SK-N-SH treated with all-trans-retinoic acid at 6 μM for 48 hours (cell line): ENCODE measurements at regions not wholly inside any gene's neighbourhood (a gene's known extent, or its start where the extent isn't known, plus 50 kb on each side); places are given as distances from the start of the nearest gene placed in this dataset.

ENCODE experiments used
- ATAC-seq: fragments of 200-7000 bp; cut with Tn5 transposase; 3 replicates; pipeline ENCODE4 v1.9.1; 2020; ENCODE audit warnings: mild to moderate bottlenecking, moderate library complexity
- ARNTL ChIP-seq: fragments of 450-650 bp; formaldehyde crosslinking; IDR thresholded peaks from 2 replicates; pipeline ENCODE4 v1.5.0; 2020; ENCODE audit warnings: low read depth, mild to moderate bottlenecking, moderate library complexity, borderline replicate concordance
- BACH2 ChIP-seq: fragments of 250-450 bp; sonication (Bioruptor Pico); IDR thresholded peaks from 2 replicates; pipeline ENCODE4 v1.9.0; 2021; ENCODE audit warnings: mild to moderate bottlenecking, borderline replicate concordance
- CREB5 ChIP-seq: fragments of 250-450 bp; sonication (Bioruptor Pico); IDR thresholded peaks from 2 replicates; pipeline ENCODE4 v1.5.1; 2020; ENCODE audit warnings: low read depth, mild to moderate bottlenecking, moderate library complexity
- CSDC2 ChIP-seq: fragments of 250-450 bp; sonication (Bioruptor Pico); IDR thresholded peaks from 2 replicates; pipeline ENCODE4 v1.5.0; 2020; ENCODE audit warnings: mild to moderate bottlenecking, moderate library complexity
- CSRNP3 ChIP-seq: fragments of 250-450 bp; sonication (Bioruptor Pico); IDR thresholded peaks from 2 replicates; pipeline ENCODE4 v1.5.1; 2021; ENCODE audit warnings: mild to moderate bottlenecking, moderate library complexity
- ESRRG ChIP-seq: fragments of 250-450 bp; sonication (Bioruptor Pico); IDR thresholded peaks from 2 replicates; pipeline ENCODE4 v1.6.1; 2021; ENCODE audit warnings: mild to moderate bottlenecking
- GLIS3 ChIP-seq: fragments of 250-450 bp; sonication (Bioruptor Pico); IDR thresholded peaks from 2 replicates; pipeline ENCODE4 v1.5.0; 2020; ENCODE audit warnings: mild to moderate bottlenecking, moderate library complexity
- ISL1 ChIP-seq: fragments of 250-450 bp; sonication (Bioruptor Pico); IDR thresholded peaks from 2 replicates; pipeline ENCODE4 v2.1.2; 2022; ENCODE audit warnings: mild to moderate bottlenecking, moderate library complexity
- OSR1 ChIP-seq: fragments of 250-450 bp; sonication (Bioruptor Pico); IDR thresholded peaks from 2 replicates; pipeline ENCODE4 v1.8.0; 2022; ENCODE audit warnings: moderate library complexity, mild to moderate bottlenecking, inconsistent platforms
- PATZ1 ChIP-seq: fragments of 250-450 bp; sonication (Bioruptor Pico); IDR thresholded peaks from 2 replicates; pipeline ENCODE4 v1.8.0; 2020; ENCODE audit warnings: mild to moderate bottlenecking, moderate library complexity, borderline replicate concordance
- POU6F1 ChIP-seq: fragments of 250-450 bp; sonication (Bioruptor Pico); IDR thresholded peaks from 2 replicates; pipeline ENCODE4 v1.8.0; 2021; ENCODE audit warnings: low read depth, mild to moderate bottlenecking, moderate library complexity, borderline replicate concordance
- PPARA ChIP-seq: fragments of 250-450 bp; sonication (Bioruptor Pico); IDR thresholded peaks from 2 replicates; pipeline ENCODE4 v1.5.0; 2020; ENCODE audit warnings: mild to moderate bottlenecking, borderline replicate concordance
- RARB ChIP-seq: fragments of 250-450 bp; sonication (Bioruptor Pico); IDR thresholded peaks from 2 replicates; pipeline ENCODE4 v1.8.0; 2021; ENCODE audit warnings: mild to moderate bottlenecking, moderate library complexity
- SNAI2 ChIP-seq: fragments of 250-450 bp; sonication (Bioruptor Pico); IDR thresholded peaks from 2 replicates; pipeline ENCODE4 v1.5.0; 2020; ENCODE audit warnings: mild to moderate bottlenecking, moderate library complexity
- TCF4 ChIP-seq: fragments of 250-450 bp; sonication (Bioruptor Pico); IDR thresholded peaks from 2 replicates; pipeline ENCODE4 v1.8.0; 2021; ENCODE audit warnings: mild to moderate bottlenecking, moderate library complexity, borderline replicate concordance
- TOX ChIP-seq: fragments of 250-450 bp; sonication (Bioruptor Pico); IDR thresholded peaks from 2 replicates; pipeline ENCODE4 v1.8.0; 2021; ENCODE audit warnings: mild to moderate bottlenecking, moderate library complexity, borderline replicate concordance
- ZFP3 ChIP-seq: fragments of 250-450 bp; sonication (Bioruptor Pico); IDR thresholded peaks from 2 replicates; pipeline ENCODE4 v1.5.0; 2020; ENCODE audit warnings: mild to moderate bottlenecking, moderate library complexity
- ZFP30 ChIP-seq: fragments of 450-650 bp; formaldehyde crosslinking; IDR thresholded peaks from 2 replicates; pipeline ENCODE4 v1.5.0; 2022; ENCODE audit warnings: mild to moderate bottlenecking, moderate library complexity
- ZNF565 ChIP-seq: fragments of 450-650 bp; formaldehyde crosslinking; conservative IDR thresholded peaks from 2 replicates; pipeline ENCODE4 v1.5.0; 2020; ENCODE audit warnings: low read depth, mild to moderate bottlenecking, moderate library complexity
- ZNF8 ChIP-seq: fragments of 450-650 bp; formaldehyde crosslinking; IDR thresholded peaks from 2 replicates; pipeline ENCODE4 v1.5.0; 2020; ENCODE audit warnings: mild to moderate bottlenecking, moderate library complexity

GRCh38 chr9:30411571-30411970, 1972.9 kb upstream of the ACO1 start:
- ATAC-seq, result no peak
- no peak for TF ChIP-seq POU6F1
- TF ChIP-seq ZNF8 (CRISPR knock-in tag), result no peak
- no peak for TF ChIP-seq PPARA (CRISPR knock-in tag)
- no peak for TF ChIP-seq RARB (CRISPR knock-in tag)
- TF ChIP-seq SNAI2, result no peak
- TF ChIP-seq GLIS3 (CRISPR knock-in tag), result no peak
- TF ChIP-seq CREB5 (CRISPR knock-in tag), result no peak
- no peak for TF ChIP-seq OSR1
- no peak for TF ChIP-seq TOX
- TF ChIP-seq ZFP3, result no peak
- TF ChIP-seq TCF4 (CRISPR knock-in tag), result no peak

GRCh38 chr9:30459156-30459555, 1925.3 kb upstream of the ACO1 start:
- no peak for ATAC-seq

GRCh38 chr9:30476826-30477225, 1907.6 kb upstream of the ACO1 start:
- ATAC-seq, result no peak; the same call in 2 of the 3 replicates
- no peak for TF ChIP-seq ESRRG (CRISPR knock-in tag)
- TF ChIP-seq GLIS3 (CRISPR knock-in tag), result no peak
- no peak for TF ChIP-seq ISL1 (CRISPR knock-in tag)
- no peak for TF ChIP-seq RARB (CRISPR knock-in tag)
- TF ChIP-seq ZFP30 (CRISPR knock-in tag), result no peak
- TF ChIP-seq BACH2, result no peak
- TF ChIP-seq PATZ1, result no peak
- TF ChIP-seq ARNTL (CRISPR knock-in tag), result no peak
- TF ChIP-seq ZNF565, result no peak
- TF ChIP-seq CSDC2 (CRISPR knock-in tag), result no peak
- TF ChIP-seq CREB5 (CRISPR knock-in tag), result no peak
- TF ChIP-seq SNAI2, result no peak
- TF ChIP-seq ZFP3, result no peak
- TF ChIP-seq CSRNP3 (CRISPR knock-in tag), result no peak
- no peak for TF ChIP-seq OSR1

More at GRCh38 chr9:30459156-30459555, 1925.3 kb upstream of the ACO1 start:
- TF ChIP-seq OSR1, result no peak
- TF ChIP-seq PPARA (CRISPR knock-in tag), result no peak

GRCh38 chr9:30478684-30479083, 1905.8 kb upstream of the ACO1 start:
- no peak for ATAC-seq

More at GRCh38 chr9:30478684-30479083, 1905.8 kb upstream of the ACO1 start:
- TF ChIP-seq ZNF565, result no peak
- TF ChIP-seq ZFP30 (CRISPR knock-in tag), result no peak
- TF ChIP-seq PATZ1, result no peak
- TF ChIP-seq ESRRG (CRISPR knock-in tag), result no peak
- no peak for TF ChIP-seq ARNTL (CRISPR knock-in tag)
- TF ChIP-seq TCF4 (CRISPR knock-in tag), result no peak
- no peak for TF ChIP-seq SNAI2
